ENCODE measurements at regions not wholly inside any gene's neighbourhood (a gene's known extent, or its start where the extent isn't known, plus 50 kb on each side); places are given as distances from the start of the nearest gene placed in this dataset.
"Not testable (repeated sequence)": the region's sequence is repeated elsewhere in the genome, so short reads cannot be mapped to it uniquely, and the experiment has no call there.

GRCh38 chr2:239882781-239883180 is 142.4 kb downstream of the NDUFA10 start:
- DNase-seq, result no peak

GRCh38 chr2:239882331-239882732 is 142.8 kb downstream of the NDUFA10 start:
- DNase-seq, result peak in 1 of 2 experiments; percentile 5

GRCh38 chr2:239881561-239882320 is 143.4 kb downstream of the NDUFA10 start:
- DNase-seq, result no peak

- DNase-seq, result no peak
These were observed 144.1 kb downstream of the NDUFA10 start for GRCh38 chr2:239881031-239881471.

- DNase-seq, result no peak
These were observed 144.7 kb downstream of the NDUFA10 start for GRCh38 chr2:239880396-239880795.

GRCh38 chr2:239879423-239880084 is 145.6 kb downstream of the NDUFA10 start:
- no peak for DNase-seq

- DNase-seq, result no peak
These were observed 146.5 kb downstream of the NDUFA10 start for GRCh38 chr2:239878686-239879085.

GRCh38 chr2:239876948-239877289 is 148.2 kb downstream of the NDUFA10 start:
- DNase-seq, result no peak

- DNase-seq, result no peak
These were observed 148.7 kb downstream of the NDUFA10 start for GRCh38 chr2:239876271-239876947.

GRCh38 chr2:239874636-239875356 is 150.3 kb downstream of the NDUFA10 start:
- no peak for DNase-seq

GRCh38 chr2:239873656-239874635 is 151.2 kb downstream of the NDUFA10 start:
- no peak for DNase-seq

GRCh38 chr2:239871481-239872435 is 153.4 kb downstream of the NDUFA10 start:
- DNase-seq, result no peak

GRCh38 chr2:239870863-239871262 is 154.3 kb downstream of the NDUFA10 start:
- no peak for DNase-seq

GRCh38 chr2:239870276-239870675 is 154.9 kb downstream of the NDUFA10 start:
- DNase-seq, result no peak

- no peak for DNase-seq
These were observed 155.6 kb downstream of the NDUFA10 start for GRCh38 chr2:239869272-239870155.

- no peak for DNase-seq
These were observed 156.5 kb downstream of the NDUFA10 start for GRCh38 chr2:239868556-239869181.

GRCh38 chr2:239866778-239867177 is 158.4 kb downstream of the NDUFA10 start:
- DNase-seq, result no peak

GRCh38 chr2:239866350-239866749 is 158.8 kb downstream of the NDUFA10 start:
- DNase-seq, result no peak

GRCh38 chr2:239865856-239866255 is 159.3 kb downstream of the NDUFA10 start:
- not testable (repeated sequence) for DNase-seq

All from Kasumi-1 (cell line).